Activated CD8-positive, alpha-beta memory T cell treated with anti-CD3 and anti-CD28 coated beads, Interleukin-2, amount 50 U/mL, for 48 hours (primary cell): ENCODE measurements at regions not wholly inside any gene's neighbourhood (a gene's known extent, or its start where the extent isn't known, plus 50 kb on each side); places are given as distances from the start of the nearest gene placed in this dataset.

ENCODE experiments used
- DNase-seq: peaks from one replicate; pipeline ENCODE4 v3.0.0-alpha.2; 2020

DNA sequence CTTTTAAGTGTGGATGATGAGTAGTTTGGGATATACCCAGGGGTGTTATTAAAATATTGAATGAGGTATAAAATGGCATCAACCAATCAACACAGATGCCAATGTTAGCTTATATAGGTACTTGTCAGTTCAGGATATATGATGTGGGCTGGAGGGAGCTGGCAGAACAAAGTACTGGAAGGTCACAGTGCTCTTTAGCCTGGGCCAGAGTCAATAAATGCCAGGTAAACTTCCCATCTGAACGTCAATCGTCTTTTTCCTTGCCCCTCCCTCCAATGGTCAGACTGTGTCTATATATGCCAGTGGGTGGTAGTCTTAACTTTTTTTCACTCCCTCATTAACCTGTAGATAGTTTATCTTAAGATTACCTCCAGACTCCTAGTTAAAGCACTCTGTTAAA, 140.8 kb upstream of the RBMS1 start:
- DNase-seq = no peak

DNA sequence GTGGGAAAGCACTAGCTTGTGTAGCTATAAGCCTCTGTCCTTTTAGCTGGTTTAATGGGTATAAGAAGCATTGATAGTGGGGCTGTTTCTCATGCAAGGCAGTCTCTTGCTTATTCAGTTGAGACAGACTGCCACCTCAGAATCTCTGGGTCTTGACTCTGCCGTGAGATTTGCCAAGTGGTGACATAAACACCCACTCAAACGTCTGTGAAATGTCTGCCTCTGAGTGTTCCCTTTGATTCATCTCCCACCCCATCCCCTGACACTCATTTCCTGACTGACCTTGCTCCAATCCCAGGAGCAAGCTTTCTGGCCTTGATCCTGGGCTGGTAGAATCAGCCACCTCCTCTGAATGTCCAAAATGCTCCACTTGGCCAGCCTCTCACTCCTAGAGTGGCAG, 141.9 kb upstream of the RBMS1 start:
- DNase-seq = no peak

DNA sequence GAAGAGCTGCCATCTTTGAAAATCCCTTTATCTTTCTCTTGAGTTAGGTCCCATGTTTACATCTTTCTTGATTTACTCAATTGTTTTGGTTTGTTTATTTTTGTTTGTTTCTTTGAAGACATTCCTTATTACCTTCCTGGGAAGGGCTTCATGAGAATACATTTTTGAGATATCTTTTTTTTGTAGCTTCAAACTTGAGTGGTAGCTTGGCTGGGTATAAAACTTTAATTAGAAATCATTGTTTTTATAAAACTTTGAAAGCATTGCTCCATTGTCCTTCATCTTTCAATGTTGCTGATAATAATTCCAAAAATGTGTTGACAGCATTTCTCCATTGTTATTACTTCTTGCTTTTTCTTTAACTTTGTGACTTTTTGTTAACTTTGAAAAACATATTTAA, 145.9 kb upstream of the RBMS1 start:
- no peak for DNase-seq

DNA sequence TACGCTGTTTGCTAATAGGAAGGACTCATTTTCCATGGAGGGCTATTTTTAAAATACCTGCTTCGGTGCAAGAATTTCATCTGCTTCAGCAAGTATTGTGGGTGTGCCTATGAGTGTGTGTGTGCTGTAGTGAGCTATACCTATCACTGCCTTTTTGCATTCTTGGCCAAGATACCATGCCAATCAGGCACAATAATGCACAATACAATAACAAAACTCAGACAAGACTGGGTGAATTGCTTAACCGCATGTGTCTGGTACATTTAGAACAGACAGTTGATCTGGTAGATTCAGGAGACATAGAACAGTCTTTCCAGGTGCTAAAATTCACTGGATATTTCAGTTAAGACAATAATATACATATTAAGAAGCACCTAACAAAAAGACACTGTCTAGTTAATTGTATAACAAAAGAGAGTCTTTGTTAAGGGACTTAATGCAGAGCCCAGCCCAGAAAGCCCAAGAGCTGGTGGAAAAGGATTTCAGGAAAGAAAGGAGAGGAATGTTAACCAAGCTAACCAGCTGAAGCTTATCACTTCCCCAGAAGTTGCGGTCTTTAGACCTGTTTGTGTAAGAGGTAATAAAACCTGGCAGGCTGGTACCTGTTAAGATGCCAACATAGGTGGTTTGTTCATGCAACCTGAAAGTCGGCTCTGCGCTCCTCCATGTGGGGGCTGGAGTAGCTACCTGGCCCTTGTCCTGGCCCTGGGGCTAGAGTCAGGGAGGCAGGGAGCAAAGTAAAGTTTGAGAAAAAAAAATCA, 153.3 kb upstream of the RBMS1 start:
- no peak for DNase-seq

DNA sequence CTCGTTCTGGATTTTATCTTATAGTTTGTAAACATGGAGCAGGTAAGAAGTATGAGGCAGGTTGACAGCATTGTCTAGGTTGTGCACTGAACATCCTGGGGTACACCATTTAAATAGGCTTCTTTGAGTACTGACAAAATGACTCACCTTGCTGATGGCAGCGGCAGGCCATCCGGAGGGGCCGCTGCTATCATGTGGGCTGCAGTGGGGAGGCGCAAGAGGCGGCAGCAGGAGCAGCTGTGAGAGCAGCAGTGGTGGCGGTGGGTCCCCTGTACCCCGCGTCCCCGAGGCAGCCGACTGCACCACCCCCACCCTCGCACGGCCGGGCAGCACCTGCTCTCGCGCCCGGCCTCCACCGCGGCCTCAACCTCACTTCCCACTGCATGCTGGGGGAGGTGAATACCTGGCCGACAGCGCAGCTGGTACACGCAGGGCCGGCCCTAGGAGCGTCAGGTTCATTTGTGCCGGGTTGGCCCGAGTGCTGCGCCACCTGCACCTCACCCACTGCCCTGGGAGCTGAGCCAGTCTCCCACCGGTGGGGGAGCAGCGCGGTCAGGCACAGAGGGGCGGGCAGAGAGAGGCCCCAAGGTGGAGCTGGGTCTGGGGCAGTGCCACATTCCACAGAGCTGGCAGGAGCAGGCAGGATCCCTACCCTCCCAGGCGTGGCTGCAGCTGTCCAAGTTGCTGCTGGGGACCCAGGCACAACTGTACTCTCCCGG, 154.5 kb upstream of the RBMS1 start:
- DNase-seq = no peak

DNA sequence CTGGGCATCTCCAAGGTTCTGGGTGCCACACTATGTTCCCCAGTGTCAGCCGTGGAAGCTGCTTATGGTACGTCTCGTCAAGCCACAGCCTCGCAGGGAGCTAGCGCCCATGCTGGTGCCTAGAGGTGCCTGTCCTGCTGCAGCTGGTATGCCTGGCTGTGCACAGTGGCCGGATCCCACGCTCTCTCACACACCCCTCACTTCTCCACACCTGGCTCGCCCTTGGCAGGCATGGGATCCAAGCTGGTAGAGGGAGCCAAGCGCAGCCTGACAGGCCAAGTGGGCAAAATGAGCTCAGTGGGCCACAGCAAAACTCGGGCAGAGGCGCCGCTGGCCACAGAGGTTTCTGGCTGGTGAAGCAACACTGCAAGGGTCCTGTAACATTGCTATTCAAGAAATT, 156.1 kb upstream of the RBMS1 start:
- DNase-seq = no peak

DNA sequence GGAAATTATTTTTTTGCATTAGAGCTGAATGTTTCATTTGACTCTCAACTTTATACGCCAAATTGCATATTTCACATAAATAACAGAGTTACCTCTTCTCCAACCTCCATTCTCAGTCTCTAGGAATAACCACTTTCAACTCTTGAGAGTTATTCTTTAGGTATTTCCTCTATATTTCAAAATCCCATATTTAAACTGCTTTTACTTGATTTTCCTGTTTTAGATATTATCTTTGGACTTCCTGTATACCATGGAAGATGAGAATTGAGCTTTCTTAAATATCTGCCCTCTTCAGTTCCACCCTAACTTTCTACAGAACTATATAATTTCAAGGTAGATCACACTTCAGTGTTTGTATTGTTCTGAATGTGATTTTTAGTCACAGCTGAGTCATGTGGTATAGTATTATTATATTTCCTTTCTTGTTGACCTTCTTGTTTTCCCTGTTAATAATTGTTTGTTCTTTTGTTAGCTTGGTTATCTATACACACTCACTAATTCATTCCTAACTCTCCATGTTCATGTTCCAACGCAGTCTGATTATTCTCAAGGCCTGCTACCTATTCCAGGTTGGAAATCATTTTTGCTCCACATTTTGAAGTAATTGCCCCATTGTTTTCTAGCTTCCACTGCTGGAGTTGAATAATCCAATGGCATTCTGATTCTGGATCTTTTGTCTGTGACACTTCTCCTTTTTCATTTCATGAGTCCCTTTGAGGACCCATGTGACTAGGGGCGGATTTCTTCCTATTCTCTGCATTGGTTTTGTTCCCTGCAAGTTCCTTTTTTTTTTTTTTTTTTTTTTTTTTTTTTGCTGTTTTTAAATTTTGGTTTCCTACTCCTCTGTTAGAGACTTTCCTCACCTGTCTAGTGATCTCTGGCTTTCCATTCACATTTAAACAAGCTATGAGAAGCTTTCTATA, 156.8 kb upstream of the RBMS1 start:
- DNase-seq = no peak

DNA sequence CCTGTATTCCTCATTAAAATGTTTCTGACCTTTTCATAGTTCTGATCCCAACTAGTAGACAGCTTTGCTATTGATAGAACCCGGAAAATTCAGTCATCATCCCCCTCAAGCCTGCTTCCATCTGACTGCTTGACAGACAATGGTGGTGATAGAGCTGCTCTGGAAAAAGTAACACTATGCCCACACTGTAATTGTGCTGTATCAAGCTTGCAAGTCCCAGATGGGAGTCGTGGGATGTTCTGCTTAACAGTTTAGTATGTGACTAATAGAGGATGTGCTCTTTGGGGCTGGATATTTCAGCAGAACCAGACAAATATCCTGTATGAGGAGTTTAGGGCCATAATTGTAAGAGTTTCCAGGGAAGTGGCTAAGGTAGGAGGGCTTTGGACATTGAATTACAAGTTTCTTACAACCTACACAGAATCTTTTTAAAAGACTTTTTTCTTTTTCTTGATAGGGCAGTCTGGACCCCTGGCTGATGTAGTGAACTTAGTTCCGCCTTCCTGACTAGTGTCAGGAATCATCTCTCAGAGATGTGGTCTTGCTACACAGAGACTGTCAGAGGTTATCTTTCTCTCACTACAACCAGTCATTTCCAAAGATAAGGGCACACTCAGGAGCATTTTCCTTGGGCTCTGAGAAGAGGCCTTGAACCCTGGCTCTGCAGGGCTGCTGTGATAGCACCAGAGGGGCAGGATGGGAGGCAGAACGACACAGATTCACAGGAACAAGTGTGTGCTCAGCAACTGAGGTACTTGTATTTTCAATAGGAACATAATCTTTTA, 158.0 kb upstream of the RBMS1 start:
- no peak for DNase-seq

DNA sequence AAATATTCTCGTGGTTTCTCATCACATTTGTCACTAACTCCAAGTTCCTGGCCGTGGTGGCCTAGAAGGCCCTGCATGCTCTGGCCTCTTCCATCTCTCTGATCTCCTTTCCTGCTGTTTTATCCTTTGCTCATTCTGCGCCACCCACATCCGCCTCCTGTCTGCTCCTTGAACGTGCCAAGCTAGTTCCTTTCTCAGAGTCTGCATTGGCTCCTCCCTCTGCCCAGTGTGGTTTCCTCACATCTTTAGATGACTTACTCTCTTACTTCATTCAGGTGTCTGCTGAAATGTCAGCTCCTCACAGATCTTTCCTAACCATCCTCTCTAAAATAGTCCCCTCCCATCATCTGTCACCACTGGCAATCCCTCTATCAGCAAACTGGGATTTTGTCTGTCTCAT, 158.6 kb upstream of the RBMS1 start:
- peak; percentile 68 for DNase-seq

DNA sequence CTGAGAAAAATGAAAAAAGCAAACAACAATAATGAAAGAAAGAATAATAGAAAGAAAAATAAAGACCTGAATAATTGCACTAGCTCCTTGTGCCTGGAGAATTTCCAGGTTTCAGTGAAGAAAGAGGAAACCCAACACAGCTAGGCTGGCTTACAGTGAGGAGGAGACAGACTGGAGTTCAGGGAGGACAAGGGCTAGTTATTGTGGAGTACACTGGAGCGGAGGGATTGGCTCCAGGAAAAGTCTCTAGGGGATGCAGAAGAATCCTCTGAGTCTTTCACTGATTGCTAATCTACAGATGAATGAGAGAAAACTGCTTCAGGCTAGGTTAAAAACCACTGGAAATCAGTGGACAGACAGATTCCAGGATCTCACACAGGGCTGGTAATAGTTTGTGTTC, 163.6 kb upstream of the RBMS1 start:
- no peak for DNase-seq

DNA sequence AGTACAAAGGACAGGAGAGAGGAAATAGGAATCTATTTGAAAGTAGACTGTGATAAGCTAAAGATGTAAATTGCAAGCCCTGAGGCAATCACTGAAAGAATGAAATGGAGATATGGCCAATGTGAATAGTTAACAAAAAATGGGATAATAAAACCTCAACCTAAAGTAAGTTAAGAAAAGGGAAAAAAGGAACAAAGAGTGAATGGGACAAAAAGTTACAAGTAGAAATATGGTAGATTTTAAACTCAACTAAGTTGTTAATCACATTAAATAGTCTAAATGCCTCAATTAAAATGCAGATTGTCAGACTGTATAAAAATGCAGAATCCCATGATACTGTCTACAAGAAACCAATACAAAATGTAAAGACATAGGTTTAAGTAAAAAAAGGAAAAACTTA, 165.2 kb upstream of the RBMS1 start:
- no peak for DNase-seq

DNA sequence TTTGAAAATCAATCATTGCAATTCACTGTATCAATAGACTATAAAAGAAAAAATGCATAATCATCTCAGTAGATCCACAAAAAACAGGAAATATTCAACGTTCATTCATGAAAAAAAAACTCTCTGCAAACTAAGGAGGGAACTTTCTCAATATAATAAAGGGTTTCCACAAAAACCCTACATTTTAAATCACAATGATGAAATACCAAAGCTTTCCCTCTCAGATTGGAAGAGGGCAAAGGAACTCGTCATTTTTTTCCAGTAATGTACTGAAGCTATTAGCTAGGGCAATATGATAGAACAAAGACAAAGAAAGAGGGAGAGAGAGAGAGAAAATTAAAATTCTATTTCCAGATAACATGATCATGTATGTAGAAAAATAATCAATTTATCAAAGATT, 167.1 kb upstream of the RBMS1 start:
- DNase-seq = no peak

DNA sequence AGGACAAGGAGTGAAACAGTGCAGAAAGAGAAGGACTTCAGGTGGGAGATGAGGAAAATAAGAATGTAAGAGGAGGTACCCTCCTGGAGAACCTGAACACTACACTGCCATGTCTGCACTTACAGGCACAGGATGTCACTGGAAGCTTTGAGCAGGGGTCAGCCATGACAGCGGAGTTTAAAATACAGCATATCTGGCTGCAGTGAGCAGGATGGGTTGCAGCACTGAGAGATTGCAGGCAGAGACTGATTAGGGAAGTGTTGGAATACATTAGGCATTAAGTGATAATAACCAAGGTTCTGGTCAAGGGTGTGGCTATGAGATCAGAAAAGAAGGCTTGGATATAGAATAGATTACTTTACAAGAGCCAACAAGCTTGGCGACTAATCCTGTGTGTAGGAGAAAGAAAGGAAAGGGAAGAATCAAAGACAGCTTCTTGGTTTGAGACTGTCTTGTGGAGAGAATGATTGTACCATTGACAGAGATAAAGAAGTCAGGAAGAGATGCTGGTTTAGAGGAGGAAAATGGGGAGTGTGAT, 171.1 kb upstream of the RBMS1 start:
- DNase-seq = no peak

DNA sequence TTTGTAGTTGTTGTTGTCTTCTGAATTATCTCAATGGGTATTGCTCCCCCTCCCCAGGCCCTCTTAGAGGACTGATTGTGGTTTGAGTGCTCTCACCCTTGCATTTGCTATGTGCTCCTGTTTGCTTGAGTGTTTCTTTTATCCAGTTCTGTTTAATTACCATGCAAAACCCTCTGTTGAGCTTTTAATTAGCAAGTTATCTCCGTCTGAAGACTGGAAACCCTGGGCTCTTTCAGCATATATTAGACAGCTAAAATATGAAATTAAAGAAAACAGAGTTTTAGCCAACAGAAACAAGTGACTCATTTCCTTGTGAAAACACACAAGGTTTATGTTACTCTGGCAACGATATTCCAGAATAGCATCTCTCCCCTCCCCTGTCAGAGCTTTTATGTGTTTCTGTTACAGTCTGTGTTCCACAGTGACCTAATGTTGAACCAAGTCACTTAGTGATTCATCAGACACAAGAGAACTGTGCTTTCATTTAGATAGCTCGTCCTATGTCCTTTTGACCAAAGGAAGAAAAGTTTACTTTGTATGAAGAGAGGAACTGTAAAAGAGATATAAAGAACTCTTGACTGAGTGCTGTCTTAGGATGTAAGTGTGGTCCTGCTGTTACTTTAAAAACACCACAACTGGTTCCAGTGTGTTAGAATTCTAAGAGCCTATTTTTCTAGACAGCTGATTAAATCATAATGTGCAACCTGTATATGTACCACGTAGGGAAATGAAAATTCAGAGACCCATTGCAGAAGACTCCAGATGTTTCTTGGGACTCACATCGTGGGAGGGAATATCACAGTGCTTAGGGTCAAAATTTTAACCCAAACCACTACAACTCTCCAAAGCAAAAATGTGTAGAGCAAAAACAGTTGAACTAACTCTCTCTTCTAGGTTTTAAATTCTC, 172.8 kb upstream of the RBMS1 start:
- DNase-seq = no peak

DNA sequence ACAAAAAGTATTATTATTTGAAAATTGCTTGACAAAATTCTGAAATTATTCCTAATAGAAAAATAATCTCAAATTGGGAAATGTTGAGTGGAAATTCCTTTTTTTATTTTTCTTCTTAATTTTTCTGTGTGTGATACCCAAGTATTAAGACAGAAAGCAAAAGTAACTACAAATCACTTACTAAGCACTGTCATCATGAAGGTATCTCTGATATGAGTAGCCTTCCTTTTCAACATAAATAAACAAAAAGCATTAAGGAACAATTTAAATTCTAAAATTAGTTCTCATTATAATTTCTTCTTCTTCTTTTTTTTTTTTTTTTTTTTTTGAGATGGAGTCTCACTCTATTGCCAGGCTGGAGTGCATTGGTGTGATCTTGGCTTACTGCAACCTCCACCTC, 174.2 kb upstream of the RBMS1 start:
- no peak for DNase-seq

DNA sequence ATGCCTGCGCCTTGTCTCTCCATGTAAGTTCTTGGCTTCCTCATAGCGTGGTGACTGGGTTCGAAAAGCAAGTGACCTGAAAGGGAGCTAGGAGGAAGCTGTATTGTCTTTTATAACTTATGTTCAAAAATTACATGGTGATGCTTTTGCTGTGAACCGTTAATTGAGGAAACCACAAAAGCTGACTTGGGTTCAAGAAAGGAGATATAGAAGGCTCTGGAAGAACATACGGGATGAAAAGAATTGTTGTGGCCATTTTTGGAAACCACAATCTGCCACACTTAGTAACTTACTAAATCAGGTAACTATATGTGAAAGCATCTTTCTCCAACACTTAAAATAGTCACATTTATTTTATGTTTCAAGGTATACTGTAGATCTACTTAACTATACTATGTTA, 177.0 kb upstream of the RBMS1 start:
- no peak for DNase-seq

DNA sequence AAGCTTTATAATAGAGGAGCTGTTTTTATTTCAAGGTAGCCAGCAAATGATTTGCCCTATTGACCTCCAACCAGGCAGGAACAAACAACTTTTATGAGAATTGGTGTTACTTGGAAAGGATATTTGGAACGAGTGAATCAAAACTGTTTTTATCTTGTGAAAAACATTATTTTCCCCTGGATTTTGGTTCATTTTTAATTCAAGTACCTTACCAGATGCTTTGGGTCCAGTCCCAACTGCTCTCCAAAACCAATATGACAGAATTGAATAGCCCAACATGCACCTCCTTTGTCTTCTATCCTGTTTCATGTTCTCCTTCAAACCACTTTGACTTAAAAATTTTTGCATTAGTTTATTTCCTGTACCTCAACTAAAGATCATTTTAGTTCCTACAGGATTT, 178.6 kb upstream of the RBMS1 start:
- no peak for DNase-seq

DNA sequence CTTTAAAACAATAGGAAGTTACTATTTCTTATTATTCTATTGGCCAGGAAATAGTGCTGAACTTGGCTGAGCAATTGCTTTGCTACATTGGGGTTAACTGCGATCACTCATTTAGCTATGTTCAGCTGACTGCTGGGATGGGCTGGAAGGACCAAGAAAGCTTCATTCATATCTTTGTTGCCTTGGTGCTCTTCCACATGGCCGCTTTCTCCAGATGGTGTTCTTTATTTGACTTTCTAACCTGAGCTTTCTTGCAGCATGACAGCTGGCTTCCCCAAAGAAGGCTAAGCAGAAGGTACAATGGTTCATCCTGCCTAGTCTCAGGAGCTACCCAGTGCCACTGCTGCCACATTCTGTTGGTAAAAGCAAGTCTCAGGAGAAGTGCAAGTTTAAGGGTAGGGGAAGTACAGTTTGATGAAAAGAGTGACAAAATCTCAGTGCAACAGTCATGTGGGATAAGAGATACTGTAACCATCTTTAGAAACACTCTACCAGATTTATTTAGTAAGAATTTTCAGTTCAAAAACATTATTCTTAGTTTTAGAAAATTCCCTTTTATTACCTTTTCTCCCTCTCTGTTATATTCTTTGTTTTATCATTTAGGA, 180.6 kb upstream of the RBMS1 start:
- no peak for DNase-seq

DNA sequence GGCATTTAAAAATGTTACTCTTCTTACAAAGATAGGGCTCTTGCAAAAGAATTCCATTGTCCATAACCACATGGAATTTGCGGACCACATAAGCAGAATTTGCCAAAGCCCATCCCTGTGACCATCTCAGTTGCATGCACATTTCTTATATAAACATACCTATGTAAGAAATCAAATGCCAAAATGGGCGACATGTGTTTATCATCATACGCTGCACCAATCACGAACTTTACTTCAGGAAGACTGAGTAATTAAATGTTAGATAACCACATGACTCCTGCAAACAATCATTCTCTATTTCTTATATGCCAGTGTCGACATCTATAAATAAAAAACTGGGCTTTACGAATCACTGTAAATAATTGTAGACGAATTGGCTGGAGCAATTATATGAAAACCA, 186.1 kb upstream of the RBMS1 start:
- no peak for DNase-seq

DNA sequence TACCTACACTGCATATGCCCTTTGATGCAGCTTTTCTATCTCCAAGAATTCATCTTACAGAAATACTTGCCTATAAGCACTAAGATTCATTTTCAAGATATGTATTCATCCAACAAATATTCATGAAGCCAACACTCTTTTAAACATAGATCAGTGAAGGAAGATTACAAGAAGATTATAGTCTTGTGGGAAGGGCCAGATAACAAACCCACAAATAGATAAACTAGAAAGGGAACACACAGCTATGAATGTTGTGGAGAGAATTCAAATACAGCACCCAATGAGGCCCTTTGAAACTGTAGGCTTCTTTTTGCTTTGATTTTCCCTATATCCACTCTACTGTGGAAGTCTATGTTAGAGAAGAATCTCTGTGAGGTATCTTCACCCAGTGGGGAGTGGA, 186.7 kb upstream of the RBMS1 start:
- no peak for DNase-seq

DNA sequence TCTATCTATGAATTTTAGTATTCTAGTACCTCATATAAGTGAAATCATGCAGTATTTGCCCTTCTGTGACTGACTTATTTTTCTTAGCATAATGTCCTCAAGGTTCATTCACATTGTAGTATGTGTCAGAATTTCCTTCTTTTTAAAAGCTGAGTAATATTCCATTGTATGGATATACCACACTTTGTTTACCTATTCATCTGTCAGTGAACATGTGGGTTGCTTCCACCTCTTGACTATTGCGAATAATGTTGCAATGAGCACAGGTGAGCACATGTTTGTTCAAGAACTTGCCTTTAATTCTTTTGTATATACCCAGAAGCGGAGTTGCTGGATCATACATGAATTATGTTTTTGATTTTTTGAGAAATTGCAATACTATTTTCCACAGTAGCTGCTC, 187.4 kb upstream of the RBMS1 start:
- no peak for DNase-seq
